Bronchial epithelial cell (primary cell): ENCODE measurements at regions not wholly inside any gene's neighbourhood (a gene's known extent, or its start where the extent isn't known, plus 50 kb on each side); places are given as distances from the start of the nearest gene placed in this dataset.
A peak's percentile ranks its signal among the peaks of the same experiment; 100 is the strongest.

ENCODE experiments used
- DNase-seq: peaks from one replicate; pipeline ENCODE4 v3.0.0-alpha.2; 2010; ENCODE audit warnings: low read depth
- FAIRE-seq: peaks from 2 replicates; lab custom pipeline; 2011; peaks lifted over from hg19 to GRCh38; lab: Jason Lieb, UNC
- H3K27me3 ChIP-seq: 2 replicates; pipeline ENCODE4 v1.5.1; 2011; ENCODE audit warnings: low read length; ENCODE audit not compliant: control insufficient read depth, insufficient read depth
- H3K36me3 ChIP-seq: 2 replicates; pipeline ENCODE4 v1.5.1; 2011; ENCODE audit warnings: low read length; ENCODE audit not compliant: control insufficient read depth, insufficient read depth
- H3K4me3 ChIP-seq: 2 replicates; pipeline ENCODE4 v1.5.1; 2011; ENCODE audit warnings: mild to moderate bottlenecking, low read depth, low read length, control low read depth
- CTCF ChIP-seq: IDR thresholded peaks from 2 replicates; pipeline ENCODE4 v1.5.1; 2011; ENCODE audit warnings: mild to moderate bottlenecking, moderate library complexity, low read length, control low read depth, inconsistent platforms; ENCODE audit not compliant: insufficient read depth, severe bottlenecking

GRCh38 chr2:19538411-19538963 is 180.1 kb upstream of the OSR1 start:
- TF ChIP-seq CTCF, result no peak
- DNase-seq (peak; percentile 99), FAIRE-seq (peak; percentile 97)
- Histone ChIP-seq H3K27me3 (no peaks in the 10 kb centered on the region), H3K4me3 (peak overlapping the region; percentile 10), H3K36me3 (no peaks in the 10 kb centered on the region)

- Histone ChIP-seq H3K4me3 (no peak overlapping the region), H3K27me3 (no peaks in the 10 kb centered on the region), H3K36me3 (no peaks in the 10 kb centered on the region)
- peak; percentile 85 for DNase-seq
- no peak for TF ChIP-seq CTCF
- FAIRE-seq, result no peak
These were observed 177.7 kb upstream of the OSR1 start for GRCh38 chr2:19536136-19536535.

- Histone ChIP-seq H3K27me3 (no peaks in the 10 kb centered on the region), H3K4me3 (no peak overlapping the region), H3K36me3 (no peaks in the 10 kb centered on the region)
- DNase-seq (peak; percentile 85), FAIRE-seq (peak; percentile 92)
- TF ChIP-seq CTCF, result no peak
These were observed 174.2 kb upstream of the OSR1 start for GRCh38 chr2:19532547-19533196.

GRCh38 chr2:19529677-19530076 is 171.3 kb upstream of the OSR1 start:
- no peak for DNase-seq

GRCh38 chr2:19527771-19528170 is 169.3 kb upstream of the OSR1 start:
- Histone ChIP-seq H3K4me3 (no peak overlapping the region), H3K36me3 (no peaks in the 10 kb centered on the region), H3K27me3 (no peaks in the 10 kb centered on the region)
- FAIRE-seq, result no peak
- no peak for DNase-seq
- TF ChIP-seq CTCF, result no peak

More at GRCh38 chr2:19529677-19530076, 171.3 kb upstream of the OSR1 start:
- Histone ChIP-seq H3K36me3 (no peaks in the 10 kb centered on the region), H3K4me3 (no peak overlapping the region), H3K27me3 (no peaks in the 10 kb centered on the region)
- FAIRE-seq, result no peak
- no peak for TF ChIP-seq CTCF
